A549 (cell line): ENCODE measurements at regions not wholly inside any gene's neighbourhood (a gene's known extent, or its start where the extent isn't known, plus 50 kb on each side); places are given as distances from the start of the nearest gene placed in this dataset.

Source experiments
- ATAC-seq, 2 experiments: fragments of 200-7000 bp in 1 of 2; fragments of >200 bp in 1 of 2; cut with Nextera tagmentation in 1 of 2; cut with Tn5 transposase in 1 of 2; 3 replicates each; pipeline versions ENCODE4 v1.8.0 to v1.9.1; 2018 to 2020; ENCODE audit warnings: mild to moderate bottlenecking in 1 of 2, moderate library complexity in 1 of 2
- CTCF ChIA-PET: fragments of 300-600 bp; sonication (Branson Sonifier 250); formaldehyde crosslinking; extraction: SDS; loops from one replicate; lab custom pipeline; 2021; ENCODE audit warnings: antibody characterized with exemption, inconsistent platforms; lab: Yijun Ruan, JAX
- POLR2A ChIA-PET: fragments of 350-600 bp; formaldehyde crosslinking; extraction: SDS; loops from one replicate; lab custom pipeline; 2021; ENCODE audit warnings: antibody characterized with exemption, inconsistent platforms; lab: Yijun Ruan, JAX
- DNase-seq, 2 experiments: peaks; one replicate each; pipeline versions ENCODE4 v3.0.0 to v3.0.0-alpha.2; 2011 to 2016; ENCODE audit warnings: low read depth in 1 of 2, low spot score in 1 of 2
- FAIRE-seq: peaks from 2 replicates; lab custom pipeline; 2011; peaks lifted over from hg19 to GRCh38; lab: Jason Lieb, UNC
- H3K27ac ChIP-seq, 2 experiments: fragments of >200 bp; sonication (Bioruptor Twin); formaldehyde crosslinking; 3 replicates each; pipeline ENCODE4 v1.5.1; 2016 to 2017
- H3K4me1 ChIP-seq: fragments of >200 bp; sonication (Bioruptor Twin); formaldehyde crosslinking; 3 replicates; pipeline ENCODE4 v1.6.1; 2016
- H3K4me2 ChIP-seq: fragments of >200 bp; sonication (Bioruptor Twin); formaldehyde crosslinking; 3 replicates; pipeline ENCODE4 v1.6.1; 2016
- H3K4me3 ChIP-seq: fragments of >200 bp; sonication (Bioruptor Twin); formaldehyde crosslinking; 3 replicates; pipeline ENCODE4 v1.5.1; 2016
- H3K9me3 ChIP-seq: fragments of >200 bp; sonication (Bioruptor Twin); formaldehyde crosslinking; 3 replicates; pipeline ENCODE4 v1.6.1; 2016
- BHLHE40 ChIP-seq: IDR thresholded peaks from 2 replicates; pipeline ENCODE4 v1.6.1; 2012; ENCODE audit warnings: low read depth, low read length, inconsistent platforms
- CBX8 ChIP-seq: fragments of 200-600 bp; sonication (generic); IDR thresholded peaks from 2 replicates; pipeline ENCODE4 v1.6.1; 2016
- CHD2 ChIP-seq: fragments of 150-350 bp; IDR thresholded peaks from 2 replicates; pipeline ENCODE4 v1.6.1; 2014; ENCODE audit warnings: low read length; ENCODE audit not compliant: partially characterized antibody
- EHF ChIP-seq: fragments of 250-450 bp; sonication (Bioruptor Pico); IDR thresholded peaks from 2 replicates; pipeline ENCODE4 v1.5.0; 2020; ENCODE audit warnings: mild to moderate bottlenecking
- EHMT2 ChIP-seq: fragments of 200-600 bp; sonication (generic); IDR thresholded peaks from 2 replicates; pipeline ENCODE4 v1.6.1; 2016; ENCODE audit warnings: antibody characterized with exemption, low read depth, mild to moderate bottlenecking, moderate library complexity
- HOXA7 ChIP-seq: fragments of 250-450 bp; sonication (Bioruptor Pico); IDR thresholded peaks from 2 replicates; pipeline ENCODE4 v1.5.0; 2020; ENCODE audit warnings: mild to moderate bottlenecking, moderate library complexity
- HOXB13 ChIP-seq: fragments of 250-450 bp; sonication (Bioruptor Pico); IDR thresholded peaks from 2 replicates; pipeline ENCODE4 v1.5.0; 2020; ENCODE audit warnings: low read depth, mild to moderate bottlenecking, moderate library complexity
- HOXB5 ChIP-seq: fragments of 250-450 bp; sonication (Bioruptor Pico); IDR thresholded peaks from 2 replicates; pipeline ENCODE4 v1.5.0; 2020; ENCODE audit warnings: mild to moderate bottlenecking, moderate library complexity
- MYC ChIP-seq: IDR thresholded peaks from 2 replicates; pipeline ENCODE4 v1.6.1; 2012; ENCODE audit warnings: mild to moderate bottlenecking, inconsistent platforms, low read length, improper control_type of control experiment, borderline replicate concordance
- RAD21 ChIP-seq, 2 experiments: fragments of >200 bp in 1 of 2; sonication (Bioruptor Twin) in 1 of 2; formaldehyde crosslinking in 1 of 2; IDR thresholded peaks in 1 of 2; conservative IDR thresholded peaks in 1 of 2; 2 replicates in 1 of 2; 3 replicates in 1 of 2; pipeline ENCODE4 v1.6.1; 2012 to 2018; ENCODE audit warnings: inconsistent platforms in 1 of 2
- RNF2 ChIP-seq: fragments of 200-600 bp; sonication (generic); IDR thresholded peaks from 2 replicates; pipeline ENCODE4 v1.6.1; 2016; ENCODE audit warnings: low read depth, mild to moderate bottlenecking, antibody characterized with exemption, moderate library complexity, borderline replicate concordance
- SMC3 ChIP-seq: fragments of >200 bp; sonication (Bioruptor Twin); formaldehyde crosslinking; IDR thresholded peaks from 3 replicates; pipeline ENCODE4 v1.6.1; 2018; ENCODE audit warnings: inconsistent platforms
- TP53 ChIP-seq: fragments of 250-450 bp; sonication (Bioruptor Pico); IDR thresholded peaks from 2 replicates; pipeline ENCODE4 v1.5.0; 2021; ENCODE audit warnings: mild to moderate bottlenecking, moderate library complexity
- ZNF302 ChIP-seq: fragments of 250-450 bp; sonication (Bioruptor Pico); IDR thresholded peaks from 2 replicates; pipeline ENCODE4 v1.9.0; 2021; ENCODE audit warnings: inconsistent platforms, mild to moderate bottlenecking, moderate library complexity
- WGBS: methylation state at CpG from one replicate; pipeline ENCODE4 v1.1.6; 2017; ENCODE audit errors: missing lambda C conversion rate; 5-methylcytosine and 5-hydroxymethylcytosine counted together
- TF ChIP-seq, protein P1 (sequence below): fragments of 250-450 bp; sonication (Bioruptor Pico); IDR thresholded peaks from 2 replicates; pipeline ENCODE4 v1.5.0; 2021; ENCODE audit warnings: mild to moderate bottlenecking, moderate library complexity, borderline replicate concordance
- TF ChIP-seq, protein P2 (sequence below): fragments of >200 bp; sonication (Bioruptor Twin); formaldehyde crosslinking; IDR thresholded peaks from 2 replicates; pipeline ENCODE4 v1.6.1; 2016
- TF ChIP-seq, protein P3 (sequence below): fragments of >200 bp; sonication (Bioruptor Twin); formaldehyde crosslinking; IDR thresholded peaks from 3 replicates; pipeline ENCODE4 v1.5.1; 2016
- TF ChIP-seq, protein P4 (sequence below): fragments of 200-600 bp; sonication (generic); IDR thresholded peaks from 2 replicates; pipeline ENCODE4 v1.6.1; 2016; ENCODE audit warnings: antibody characterized with exemption, mild to moderate bottlenecking, moderate library complexity

DNA sequence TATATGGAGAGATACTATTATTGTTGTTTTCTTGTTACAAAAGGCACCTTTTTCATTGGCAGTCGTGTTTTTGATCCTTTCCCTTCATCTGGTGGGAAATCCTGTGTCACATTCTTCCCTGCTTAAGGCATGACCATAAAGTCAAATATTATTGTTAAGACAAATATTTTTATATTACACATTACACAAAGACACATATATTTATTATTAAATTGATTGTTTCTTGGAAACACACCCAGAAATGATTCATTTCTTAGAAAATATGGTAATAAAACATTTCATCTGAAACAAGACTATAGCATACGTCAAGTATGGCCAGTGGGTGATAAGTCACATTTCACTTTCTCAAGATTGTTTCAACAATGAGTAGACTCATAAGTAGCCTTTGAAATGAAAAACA, 77.3 kb downstream of the KCTD12 start (continued):
- TF ChIP-seq, protein P1, sequence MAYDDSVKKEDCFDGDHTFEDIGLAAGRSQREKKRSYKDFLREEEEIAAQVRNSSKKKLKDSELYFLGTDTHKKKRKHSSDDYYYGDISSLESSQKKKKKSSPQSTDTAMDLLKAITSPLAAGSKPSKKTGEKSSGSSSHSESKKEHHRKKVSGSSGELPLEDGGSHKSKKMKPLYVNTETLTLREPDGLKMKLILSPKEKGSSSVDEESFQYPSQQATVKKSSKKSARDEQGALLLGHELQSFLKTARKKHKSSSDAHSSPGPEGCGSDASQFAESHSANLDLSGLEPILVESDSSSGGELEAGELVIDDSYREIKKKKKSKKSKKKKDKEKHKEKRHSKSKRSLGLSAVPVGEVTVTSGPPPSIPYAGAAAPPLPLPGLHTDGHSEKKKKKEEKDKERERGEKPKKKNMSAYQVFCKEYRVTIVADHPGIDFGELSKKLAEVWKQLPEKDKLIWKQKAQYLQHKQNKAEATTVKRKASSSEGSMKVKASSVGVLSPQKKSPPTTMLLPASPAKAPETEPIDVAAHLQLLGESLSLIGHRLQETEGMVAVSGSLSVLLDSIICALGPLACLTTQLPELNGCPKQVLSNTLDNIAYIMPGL (CRISPR knock-in tag) = no peak
- TF ChIP-seq TP53 (CRISPR knock-in tag) = no peak
- no peak for TF ChIP-seq HOXB13 (CRISPR knock-in tag)
- no peak for TF ChIP-seq HOXB5 (CRISPR knock-in tag)

DNA sequence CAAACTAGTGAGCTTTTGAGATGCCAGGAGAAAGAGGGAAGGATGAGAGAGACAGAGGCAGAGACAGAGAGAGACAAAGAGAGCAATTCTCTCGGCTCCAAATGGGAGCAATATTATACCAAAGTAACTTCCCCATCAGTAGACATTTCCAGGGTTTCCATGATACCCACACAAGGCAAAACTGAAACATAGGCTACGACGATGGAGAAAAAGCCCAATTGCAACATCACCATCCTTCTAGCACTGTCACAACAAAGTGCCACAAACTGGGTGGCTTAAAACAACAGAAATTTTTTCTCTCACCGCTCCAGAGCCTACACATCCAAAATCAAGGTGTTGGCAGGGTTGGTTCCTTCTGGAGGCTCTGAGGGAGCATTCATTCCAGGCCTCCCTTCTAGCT, 81.4 kb downstream of the KCTD12 start:
- H3K9me3 ChIP-seq = no peaks in the 10 kb centered on the region
- H3K27ac ChIP-seq = no peak overlapping the region
- no peak overlapping the region for H3K4me2 ChIP-seq
- no peak overlapping the region for H3K4me3 ChIP-seq
- CTCF ChIA-PET = no interaction called here
- no peak for FAIRE-seq
- no peak for TF ChIP-seq MYC
- TF ChIP-seq, protein P2, sequence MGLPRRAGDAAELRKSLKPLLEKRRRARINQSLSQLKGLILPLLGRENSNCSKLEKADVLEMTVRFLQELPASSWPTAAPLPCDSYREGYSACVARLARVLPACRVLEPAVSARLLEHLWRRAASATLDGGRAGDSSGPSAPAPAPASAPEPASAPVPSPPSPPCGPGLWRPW = no peak
- TF ChIP-seq EHMT2 = no peak
- TF ChIP-seq HOXA7 (CRISPR knock-in tag) = no peak
- ATAC-seq = no peak
- no peak for DNase-seq
- POLR2A ChIA-PET = no interaction called here
- no peaks in the 10 kb centered on the region for H3K4me1 ChIP-seq
- WGBS = 18% methylated on average over 4 of the region's 4 CpGs

DNA sequence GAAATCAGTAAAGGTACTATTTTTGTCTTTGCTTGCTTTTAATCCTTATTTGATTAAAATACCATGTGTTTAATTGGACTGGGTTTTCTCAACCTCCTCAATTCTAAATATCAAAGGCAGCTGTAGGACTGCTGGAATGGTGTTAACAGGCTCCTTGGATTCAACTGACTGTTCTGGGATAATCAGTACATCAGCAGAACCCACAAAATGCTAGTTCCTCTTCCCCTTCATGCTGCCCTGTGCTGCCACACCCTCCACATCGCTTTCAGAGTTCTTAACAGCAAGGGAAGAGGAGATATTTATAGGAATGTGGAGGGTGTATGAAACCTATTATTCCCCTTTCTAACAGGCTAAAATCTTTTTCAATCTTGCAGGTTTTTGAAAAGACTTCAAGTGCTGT, 82.4 kb downstream of the KCTD12 start:
- DNase-seq (no peak), ATAC-seq (no peak), FAIRE-seq (no peak)
- CTCF ChIA-PET = no interaction called here
- Histone ChIP-seq H3K4me3 (no peak overlapping the region), H3K4me2 (no peak overlapping the region), H3K27ac (no peak overlapping the region), H3K4me1 (no peaks in the 10 kb centered on the region), H3K9me3 (no peaks in the 10 kb centered on the region)
- POLR2A ChIA-PET = no interaction called here
- TF ChIP-seq, protein P3, sequence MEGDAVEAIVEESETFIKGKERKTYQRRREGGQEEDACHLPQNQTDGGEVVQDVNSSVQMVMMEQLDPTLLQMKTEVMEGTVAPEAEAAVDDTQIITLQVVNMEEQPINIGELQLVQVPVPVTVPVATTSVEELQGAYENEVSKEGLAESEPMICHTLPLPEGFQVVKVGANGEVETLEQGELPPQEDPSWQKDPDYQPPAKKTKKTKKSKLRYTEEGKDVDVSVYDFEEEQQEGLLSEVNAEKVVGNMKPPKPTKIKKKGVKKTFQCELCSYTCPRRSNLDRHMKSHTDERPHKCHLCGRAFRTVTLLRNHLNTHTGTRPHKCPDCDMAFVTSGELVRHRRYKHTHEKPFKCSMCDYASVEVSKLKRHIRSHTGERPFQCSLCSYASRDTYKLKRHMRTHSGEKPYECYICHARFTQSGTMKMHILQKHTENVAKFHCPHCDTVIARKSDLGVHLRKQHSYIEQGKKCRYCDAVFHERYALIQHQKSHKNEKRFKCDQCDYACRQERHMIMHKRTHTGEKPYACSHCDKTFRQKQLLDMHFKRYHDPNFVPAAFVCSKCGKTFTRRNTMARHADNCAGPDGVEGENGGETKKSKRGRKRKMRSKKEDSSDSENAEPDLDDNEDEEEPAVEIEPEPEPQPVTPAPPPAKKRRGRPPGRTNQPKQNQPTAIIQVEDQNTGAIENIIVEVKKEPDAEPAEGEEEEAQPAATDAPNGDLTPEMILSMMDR = no peak
- TF ChIP-seq EHF = no peak
- TF ChIP-seq RNF2 = no peak
- no peak for TF ChIP-seq SMC3
- TF ChIP-seq, protein P1 (CRISPR knock-in tag) = no peak
- TF ChIP-seq, protein P4, sequence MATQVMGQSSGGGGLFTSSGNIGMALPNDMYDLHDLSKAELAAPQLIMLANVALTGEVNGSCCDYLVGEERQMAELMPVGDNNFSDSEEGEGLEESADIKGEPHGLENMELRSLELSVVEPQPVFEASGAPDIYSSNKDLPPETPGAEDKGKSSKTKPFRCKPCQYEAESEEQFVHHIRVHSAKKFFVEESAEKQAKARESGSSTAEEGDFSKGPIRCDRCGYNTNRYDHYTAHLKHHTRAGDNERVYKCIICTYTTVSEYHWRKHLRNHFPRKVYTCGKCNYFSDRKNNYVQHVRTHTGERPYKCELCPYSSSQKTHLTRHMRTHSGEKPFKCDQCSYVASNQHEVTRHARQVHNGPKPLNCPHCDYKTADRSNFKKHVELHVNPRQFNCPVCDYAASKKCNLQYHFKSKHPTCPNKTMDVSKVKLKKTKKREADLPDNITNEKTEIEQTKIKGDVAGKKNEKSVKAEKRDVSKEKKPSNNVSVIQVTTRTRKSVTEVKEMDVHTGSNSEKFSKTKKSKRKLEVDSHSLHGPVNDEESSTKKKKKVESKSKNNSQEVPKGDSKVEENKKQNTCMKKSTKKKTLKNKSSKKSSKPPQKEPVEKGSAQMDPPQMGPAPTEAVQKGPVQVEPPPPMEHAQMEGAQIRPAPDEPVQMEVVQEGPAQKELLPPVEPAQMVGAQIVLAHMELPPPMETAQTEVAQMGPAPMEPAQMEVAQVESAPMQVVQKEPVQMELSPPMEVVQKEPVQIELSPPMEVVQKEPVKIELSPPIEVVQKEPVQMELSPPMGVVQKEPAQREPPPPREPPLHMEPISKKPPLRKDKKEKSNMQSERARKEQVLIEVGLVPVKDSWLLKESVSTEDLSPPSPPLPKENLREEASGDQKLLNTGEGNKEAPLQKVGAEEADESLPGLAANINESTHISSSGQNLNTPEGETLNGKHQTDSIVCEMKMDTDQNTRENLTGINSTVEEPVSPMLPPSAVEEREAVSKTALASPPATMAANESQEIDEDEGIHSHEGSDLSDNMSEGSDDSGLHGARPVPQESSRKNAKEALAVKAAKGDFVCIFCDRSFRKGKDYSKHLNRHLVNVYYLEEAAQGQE = no peak
- TF ChIP-seq, protein P2 = no peak
- no peak for TF ChIP-seq ZNF302 (CRISPR knock-in tag)
- no peak for TF ChIP-seq CBX8
- TF ChIP-seq CHD2 = no peak
- no peak for TF ChIP-seq RAD21 (conservative IDR thresholded peaks at IDR 0.05 in 1 of 2, IDR thresholded peaks at IDR 0.05 in 1 of 2)
- TF ChIP-seq HOXB13 (CRISPR knock-in tag) = no peak
- no peak for TF ChIP-seq BHLHE40
- 94% methylated on average over 1 of the region's 1 CpG for WGBS
